Mammary epithelial cell (primary cell): ENCODE measurements at regions not wholly inside any gene's neighbourhood (a gene's known extent, or its start where the extent isn't known, plus 50 kb on each side); places are given as distances from the start of the nearest gene placed in this dataset.

Experiments
- EZH2 ChIP-seq: IDR thresholded peaks from 2 replicates; pipeline ENCODE4 v1.6.1; 2012; ENCODE audit warnings: low read length, inconsistent platforms, borderline replicate concordance
- TF ChIP-seq, protein P1 (sequence below), 2 donors: IDR thresholded peaks in 1 of 2; conservative IDR thresholded peaks in 1 of 2; 2 replicates each; pipeline ENCODE4 v1.5.1; 2011 to 2012; ENCODE audit warnings: inconsistent platforms in 2 of 2, low read length in 2 of 2, mild to moderate bottlenecking in 2 of 2, control low read depth in 1 of 2, low read depth in 1 of 2; ENCODE audit not compliant: insufficient read depth in 1 of 2; ENCODE audit errors: extremely low read depth in 1 of 2

DNA sequence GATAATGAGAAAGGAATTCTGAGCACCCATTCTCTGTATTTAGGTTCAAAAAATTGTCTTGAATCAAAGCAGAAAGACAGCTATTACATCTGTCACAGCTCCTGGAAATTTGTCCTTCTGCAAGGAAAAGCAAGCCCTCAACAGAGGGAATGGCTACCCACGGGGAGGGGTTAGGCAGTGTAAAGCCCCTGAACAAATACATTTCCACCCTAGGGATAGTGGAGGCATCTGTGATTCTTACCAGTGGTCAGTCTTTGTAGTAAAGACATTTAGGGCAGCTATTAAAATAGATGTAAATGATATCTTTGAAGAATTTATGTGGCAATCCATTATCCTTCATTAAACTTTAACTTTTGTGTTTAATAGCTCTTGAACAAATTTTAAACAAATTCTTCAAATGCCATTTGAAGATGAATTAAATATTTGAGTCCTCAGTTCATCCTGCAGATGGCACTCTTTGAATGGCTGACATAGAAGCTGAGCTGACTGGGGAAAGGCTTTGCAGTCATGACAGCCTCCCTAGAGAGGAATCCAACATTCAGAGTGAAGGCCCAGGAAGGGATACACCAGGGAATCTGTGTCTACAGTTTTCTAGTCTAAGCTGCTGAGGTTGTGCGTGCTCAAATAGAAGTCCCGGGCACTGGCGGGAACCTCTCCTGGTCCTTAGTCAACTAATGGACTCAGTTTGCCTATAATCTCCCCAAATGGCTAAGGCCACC, 359.7 kb upstream of the ROPN1 start:
- TF ChIP-seq, protein P1, sequence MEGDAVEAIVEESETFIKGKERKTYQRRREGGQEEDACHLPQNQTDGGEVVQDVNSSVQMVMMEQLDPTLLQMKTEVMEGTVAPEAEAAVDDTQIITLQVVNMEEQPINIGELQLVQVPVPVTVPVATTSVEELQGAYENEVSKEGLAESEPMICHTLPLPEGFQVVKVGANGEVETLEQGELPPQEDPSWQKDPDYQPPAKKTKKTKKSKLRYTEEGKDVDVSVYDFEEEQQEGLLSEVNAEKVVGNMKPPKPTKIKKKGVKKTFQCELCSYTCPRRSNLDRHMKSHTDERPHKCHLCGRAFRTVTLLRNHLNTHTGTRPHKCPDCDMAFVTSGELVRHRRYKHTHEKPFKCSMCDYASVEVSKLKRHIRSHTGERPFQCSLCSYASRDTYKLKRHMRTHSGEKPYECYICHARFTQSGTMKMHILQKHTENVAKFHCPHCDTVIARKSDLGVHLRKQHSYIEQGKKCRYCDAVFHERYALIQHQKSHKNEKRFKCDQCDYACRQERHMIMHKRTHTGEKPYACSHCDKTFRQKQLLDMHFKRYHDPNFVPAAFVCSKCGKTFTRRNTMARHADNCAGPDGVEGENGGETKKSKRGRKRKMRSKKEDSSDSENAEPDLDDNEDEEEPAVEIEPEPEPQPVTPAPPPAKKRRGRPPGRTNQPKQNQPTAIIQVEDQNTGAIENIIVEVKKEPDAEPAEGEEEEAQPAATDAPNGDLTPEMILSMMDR (conservative IDR thresholded peaks at IDR 0.05 in 1 of 2, IDR thresholded peaks at IDR 0.05 in 1 of 2; ENCODE audit: extremely low read depth in 1 of 2, insufficient read depth in 1 of 2, low read depth in 1 of 2, low read length in 2 of 2) = peak; percentile 37 to 70
- no peak for TF ChIP-seq EZH2
